ENCODE measurements at regions not wholly inside any gene's neighbourhood (a gene's known extent, or its start where the extent isn't known, plus 50 kb on each side); places are given as distances from the start of the nearest gene placed in this dataset.
"Not testable (repeated sequence)": the region's sequence is repeated elsewhere in the genome, so short reads cannot be mapped to it uniquely, and the experiment has no call there.

DNA sequence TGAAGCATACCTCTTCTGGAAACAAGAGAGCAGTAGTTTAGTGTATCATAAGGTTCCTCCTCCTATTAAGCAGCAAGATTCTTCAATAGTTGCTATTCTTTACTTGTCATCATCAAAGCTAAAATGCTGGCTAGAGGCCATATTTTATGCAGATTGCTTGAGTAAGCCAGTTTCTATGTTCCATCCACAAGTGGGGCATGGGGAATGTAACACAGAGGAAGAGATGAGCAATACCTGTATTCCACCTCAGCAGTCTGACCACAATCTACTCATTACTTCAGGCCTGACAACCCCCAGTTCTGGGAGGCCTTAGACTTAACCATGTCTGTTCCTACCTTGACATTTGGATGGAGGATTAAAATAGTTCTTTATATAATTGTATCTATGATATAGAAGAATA lies 423.6 kb downstream of the BTG1 start:
- TF ChIP-seq, protein P1, sequence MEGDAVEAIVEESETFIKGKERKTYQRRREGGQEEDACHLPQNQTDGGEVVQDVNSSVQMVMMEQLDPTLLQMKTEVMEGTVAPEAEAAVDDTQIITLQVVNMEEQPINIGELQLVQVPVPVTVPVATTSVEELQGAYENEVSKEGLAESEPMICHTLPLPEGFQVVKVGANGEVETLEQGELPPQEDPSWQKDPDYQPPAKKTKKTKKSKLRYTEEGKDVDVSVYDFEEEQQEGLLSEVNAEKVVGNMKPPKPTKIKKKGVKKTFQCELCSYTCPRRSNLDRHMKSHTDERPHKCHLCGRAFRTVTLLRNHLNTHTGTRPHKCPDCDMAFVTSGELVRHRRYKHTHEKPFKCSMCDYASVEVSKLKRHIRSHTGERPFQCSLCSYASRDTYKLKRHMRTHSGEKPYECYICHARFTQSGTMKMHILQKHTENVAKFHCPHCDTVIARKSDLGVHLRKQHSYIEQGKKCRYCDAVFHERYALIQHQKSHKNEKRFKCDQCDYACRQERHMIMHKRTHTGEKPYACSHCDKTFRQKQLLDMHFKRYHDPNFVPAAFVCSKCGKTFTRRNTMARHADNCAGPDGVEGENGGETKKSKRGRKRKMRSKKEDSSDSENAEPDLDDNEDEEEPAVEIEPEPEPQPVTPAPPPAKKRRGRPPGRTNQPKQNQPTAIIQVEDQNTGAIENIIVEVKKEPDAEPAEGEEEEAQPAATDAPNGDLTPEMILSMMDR (IDR thresholded peaks at IDR 0.05; ENCODE audit: low read depth, low read length), result no peak
- DNase-seq (ENCODE audit: extremely low read depth, low read depth), result no peak

DNA sequence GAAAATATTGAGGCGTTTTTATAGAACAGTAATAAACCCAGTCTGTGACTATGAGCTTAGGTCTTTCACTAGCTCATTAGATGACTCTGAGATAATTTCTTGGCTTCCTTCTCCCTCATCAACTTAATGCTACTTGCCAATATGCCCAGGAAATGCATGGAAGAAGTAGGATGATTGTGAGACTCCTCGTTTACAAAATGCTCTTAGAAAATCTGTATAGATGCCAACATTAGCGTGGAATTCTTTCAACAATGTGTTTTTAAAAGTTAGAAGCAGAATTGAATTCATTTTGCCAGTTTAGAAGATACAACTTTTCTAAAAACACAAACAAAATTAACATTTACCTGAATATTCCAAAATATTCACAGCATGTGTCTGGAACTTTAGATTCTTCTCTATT lies 424.6 kb downstream of the BTG1 start:
- DNase-seq (ENCODE audit: extremely low read depth, low read depth), result no peak
- TF ChIP-seq, protein P1 (IDR thresholded peaks at IDR 0.05; ENCODE audit: low read depth, low read length), result no peak

DNA sequence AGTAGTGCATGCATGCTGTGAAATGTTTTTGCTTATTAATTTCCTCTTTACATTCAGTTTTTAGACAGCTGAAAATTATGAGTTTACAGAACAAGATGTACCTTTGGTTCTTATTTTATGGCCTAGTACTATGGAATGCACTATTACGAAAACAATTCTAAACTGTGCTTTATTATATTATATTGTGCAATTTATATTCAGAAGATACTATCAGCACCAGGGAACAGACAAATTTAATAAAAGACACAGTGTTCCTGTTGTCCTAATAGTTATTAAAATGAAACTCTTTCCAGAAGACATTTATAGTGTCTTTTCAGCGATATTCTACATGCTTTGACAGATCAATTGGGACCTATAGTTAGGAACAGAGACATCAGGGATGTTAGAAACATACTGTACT lies 427.3 kb downstream of the BTG1 start:
- TF ChIP-seq, protein P1 (IDR thresholded peaks at IDR 0.05; ENCODE audit: low read depth, low read length), result no peak
- DNase-seq (ENCODE audit: extremely low read depth, low read depth), result no peak

DNA sequence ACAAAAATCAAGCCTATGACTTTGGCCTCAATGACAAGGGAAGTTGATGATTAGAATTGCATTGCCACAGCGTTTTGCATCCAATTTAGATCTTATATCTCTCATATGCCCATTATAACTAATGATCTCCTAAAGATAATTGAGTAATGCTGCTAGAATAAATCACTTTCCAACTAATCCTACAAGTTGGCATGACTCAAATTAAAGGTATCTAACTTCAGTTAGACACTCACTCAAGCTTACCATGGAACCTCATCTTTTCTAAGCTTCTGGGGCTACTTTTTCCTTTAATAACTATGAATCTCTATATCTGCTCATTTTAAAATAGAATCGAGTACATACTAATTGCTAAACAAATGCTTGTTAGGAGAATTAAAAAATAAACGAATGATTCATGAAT lies 427.8 kb downstream of the BTG1 start:
- no peak for DNase-seq (ENCODE audit: extremely low read depth, low read depth)
- TF ChIP-seq, protein P1 (IDR thresholded peaks at IDR 0.05; ENCODE audit: low read depth, low read length), result no peak

DNA sequence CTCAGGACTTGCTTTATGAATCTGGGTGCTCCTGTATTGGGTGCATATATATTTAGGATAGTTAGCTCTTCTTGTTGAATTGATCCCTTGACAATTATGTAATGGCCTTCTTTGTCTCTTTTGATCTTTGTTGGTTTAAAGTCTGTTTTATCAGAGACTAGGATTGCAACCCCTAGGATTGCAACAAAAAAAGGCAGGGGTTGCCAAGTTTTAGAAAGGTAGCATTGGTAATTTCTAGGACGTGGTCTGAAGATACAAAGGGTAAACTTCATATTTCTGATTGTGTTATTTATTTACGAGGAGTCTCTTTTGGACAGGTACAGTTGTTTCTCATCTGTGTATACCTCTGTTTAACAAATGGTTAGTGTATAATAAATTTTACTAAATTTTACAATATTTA lies 433.7 kb downstream of the BTG1 start:
- DNase-seq (ENCODE audit: extremely low read depth, low read depth), result not testable (repeated sequence)

DNA sequence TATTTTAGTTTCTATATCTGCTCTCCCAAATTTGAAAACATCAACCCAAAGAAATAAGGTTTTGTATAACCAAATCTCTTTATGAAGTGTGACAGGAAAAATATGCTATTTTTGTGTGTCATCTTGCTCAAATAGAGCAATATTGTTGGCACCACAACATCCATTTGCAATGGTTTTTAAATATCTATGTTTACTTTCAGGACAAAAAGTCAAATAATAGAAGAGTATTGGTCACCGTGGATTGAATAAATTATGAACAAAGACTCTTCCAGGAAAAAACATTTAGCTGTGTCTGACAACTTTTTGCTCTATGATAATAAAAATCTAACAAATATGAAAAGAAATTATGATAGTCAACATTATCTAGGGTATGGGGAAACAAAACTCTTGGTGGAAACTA lies 439.2 kb downstream of the BTG1 start:
- DNase-seq (ENCODE audit: extremely low read depth, low read depth), result no peak

DNA sequence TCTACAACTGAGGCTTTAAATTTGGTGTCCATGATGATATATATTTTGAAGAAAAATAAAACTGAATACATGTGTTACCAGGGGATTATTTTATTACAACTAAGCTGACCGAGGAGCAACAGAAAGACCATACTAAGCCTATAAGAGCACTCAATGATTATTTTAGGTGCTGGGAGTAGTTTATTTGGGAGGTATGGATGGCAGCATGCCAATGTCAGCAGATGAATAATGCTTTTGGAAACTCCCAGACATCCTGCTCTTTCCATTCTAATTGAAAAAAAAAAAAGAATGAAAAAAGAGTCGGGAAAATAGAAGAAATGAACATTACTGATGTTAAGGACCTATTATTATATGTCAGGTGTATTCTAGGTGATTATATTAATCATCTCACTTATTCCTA lies 441.2 kb downstream of the BTG1 start:
- no peak for DNase-seq (ENCODE audit: extremely low read depth, low read depth)
- TF ChIP-seq, protein P1 (IDR thresholded peaks at IDR 0.05; ENCODE audit: low read depth, low read length), result no peak

More for the DNA sequence above, 439.2 kb downstream of the BTG1 start:
- TF ChIP-seq, protein P1 (IDR thresholded peaks at IDR 0.05; ENCODE audit: low read depth, low read length), result no peak

DNA sequence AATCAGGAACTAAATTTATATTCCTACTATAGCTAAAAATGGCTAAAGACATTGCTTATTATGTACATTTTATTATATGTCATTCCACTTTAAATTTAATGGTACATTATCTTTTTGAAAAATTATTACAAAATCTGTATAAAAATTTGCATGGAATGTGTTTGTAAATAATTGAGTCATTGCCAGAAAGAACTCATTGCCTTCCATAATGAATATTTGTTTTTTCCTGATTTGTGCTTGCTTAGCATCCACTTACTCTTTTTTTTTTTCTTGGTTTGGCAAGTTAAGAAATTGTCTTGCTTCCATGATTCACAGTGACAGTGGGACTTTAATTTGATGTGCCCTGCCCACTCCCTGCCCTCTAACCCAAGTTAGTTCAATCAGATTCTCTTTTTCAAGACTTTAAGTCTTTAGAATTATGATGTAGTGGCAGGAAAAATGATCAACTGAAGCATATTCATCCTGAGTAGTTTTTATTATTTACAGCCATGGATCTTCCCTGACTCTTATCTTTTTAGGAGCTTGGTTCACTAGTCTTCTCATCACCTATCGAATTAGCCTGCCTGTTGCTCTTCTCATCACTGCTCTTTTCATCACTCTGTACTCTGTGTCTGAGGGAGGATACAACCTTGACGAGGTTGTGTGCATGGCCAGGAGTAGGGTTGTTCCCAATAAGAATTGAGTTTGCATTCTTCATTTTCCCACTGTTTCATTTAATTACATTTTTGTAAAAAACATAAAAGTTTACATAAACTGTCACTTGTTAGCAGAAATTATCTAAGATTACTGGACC lies 442.0 kb downstream of the BTG1 start:
- TF ChIP-seq, protein P1 (IDR thresholded peaks at IDR 0.05; ENCODE audit: low read depth, low read length), result no peak
- DNase-seq (ENCODE audit: extremely low read depth, low read depth), result no peak
